SU-DHL-6 (cell line): ENCODE measurements at regions not wholly inside any gene's neighbourhood (a gene's known extent, or its start where the extent isn't known, plus 50 kb on each side); places are given as distances from the start of the nearest gene placed in this dataset.

Source experiments
- H2AFZ ChIP-seq: fragments of 200-600 bp; sonication (generic); 2 replicates; pipeline ENCODE4 v1.6.1; 2014; ENCODE audit warnings: low read depth, mild to moderate bottlenecking, moderate library complexity, mixed read lengths, antibody characterized with exemption, low read length; ENCODE audit not compliant: severe bottlenecking
- H3F3A ChIP-seq: fragments of 200-600 bp; shearing (Covaris generic); 2 replicates; pipeline ENCODE4 v1.6.0; 2016; ENCODE audit warnings: antibody characterized with exemption, mild to moderate bottlenecking; ENCODE audit not compliant: insufficient read depth
- H3K27ac ChIP-seq: fragments of 200-600 bp; sonication (generic); 2 replicates; pipeline ENCODE4 v1.5.1; 2016; ENCODE audit warnings: low read depth, mild to moderate bottlenecking, low read length, moderate library complexity, mixed read lengths
- H3K27me3 ChIP-seq: fragments of 200-600 bp; sonication (generic), shearing (Covaris generic); 2 replicates; pipeline ENCODE4 v1.6.0; 2014; ENCODE audit warnings: mild to moderate bottlenecking, low read length
- H3K36me3 ChIP-seq: fragments of 200-600 bp; sonication (generic); 2 replicates; pipeline ENCODE4 v1.6.1; 2014; ENCODE audit warnings: mild to moderate bottlenecking, low read length, mixed read lengths
- H3K4me2 ChIP-seq: fragments of 300-600, 200-600 bp; shearing (Covaris generic), sonication (generic); 2 replicates; pipeline ENCODE4 v1.6.0; 2014; ENCODE audit warnings: low read length, low read depth, mild to moderate bottlenecking; ENCODE audit not compliant: poor library complexity, severe bottlenecking
- H3K4me3 ChIP-seq: fragments of 200-600 bp; sonication (generic); 2 replicates; pipeline ENCODE4 v1.5.1; 2014; ENCODE audit warnings: antibody characterized with exemption, low read length, mild to moderate bottlenecking, mixed read lengths; ENCODE audit not compliant: insufficient read depth, poor library complexity, severe bottlenecking
- H3K79me2 ChIP-seq: fragments of 200-600 bp; sonication (generic); 2 replicates; pipeline ENCODE4 v1.6.1; 2014; ENCODE audit warnings: mild to moderate bottlenecking, low read length, moderate library complexity; ENCODE audit not compliant: insufficient read depth
- H3K9ac ChIP-seq: fragments of 200-600 bp; sonication (generic); 2 replicates; pipeline ENCODE4 v1.7.0; 2014; ENCODE audit warnings: mild to moderate bottlenecking, low read length
- H3K9me2 ChIP-seq: fragments of 200-600 bp; sonication (generic); replicated peaks from 2 replicates; pipeline ENCODE4 v1.6.1; 2014; ENCODE audit warnings: low read length; ENCODE audit not compliant: insufficient read depth
- H3K9me3 ChIP-seq: fragments of 200-600 bp; sonication (generic); 2 replicates; pipeline ENCODE4 v1.6.1; 2014; ENCODE audit warnings: low read length, mixed read lengths; ENCODE audit not compliant: insufficient read depth
- H4K20me1 ChIP-seq: fragments of 200-600 bp; sonication (generic); 2 replicates; pipeline ENCODE4 v1.6.1; 2014; ENCODE audit warnings: low read depth, mild to moderate bottlenecking, antibody characterized with exemption, low read length, moderate library complexity, mixed read lengths
- EZH2phosphoT487 ChIP-seq: fragments of 200-600 bp; sonication (generic), shearing (Covaris generic); conservative IDR thresholded peaks from 2 replicates; pipeline ENCODE4 v1.6.1; 2018; ENCODE audit warnings: mild to moderate bottlenecking, antibody characterized with exemption, low read length, moderate library complexity, mixed read lengths
- TF ChIP-seq, protein P1 (sequence below): fragments of 200-600 bp; sonication (generic); IDR thresholded peaks from one replicate; pipeline ENCODE4 v1.5.1; 2017; ENCODE audit warnings: antibody characterized with exemption, mild to moderate bottlenecking, low read length, moderate library complexity; ENCODE audit not compliant: insufficient read depth, poor library complexity, severe bottlenecking

- Histone ChIP-seq H3K4me3 (no peak overlapping the region), H3K79me2 (no peaks in the 10 kb centered on the region), H3K27me3 (no peaks in the 10 kb centered on the region), H3K9me3 (no peaks in the 10 kb centered on the region), H4K20me1 (no peaks in the 10 kb centered on the region), H3K36me3 (no peaks in the 10 kb centered on the region), H3K9me2 (no peaks in the 10 kb centered on the region), H3K9ac (no peak overlapping the region), H3K4me2 (no peak overlapping the region), H3K27ac (no peak overlapping the region), H2AFZ (no peak overlapping the region), H3F3A (no peaks in the 10 kb centered on the region)
- no peak for TF ChIP-seq EZH2phosphoT487
- TF ChIP-seq, protein P1, sequence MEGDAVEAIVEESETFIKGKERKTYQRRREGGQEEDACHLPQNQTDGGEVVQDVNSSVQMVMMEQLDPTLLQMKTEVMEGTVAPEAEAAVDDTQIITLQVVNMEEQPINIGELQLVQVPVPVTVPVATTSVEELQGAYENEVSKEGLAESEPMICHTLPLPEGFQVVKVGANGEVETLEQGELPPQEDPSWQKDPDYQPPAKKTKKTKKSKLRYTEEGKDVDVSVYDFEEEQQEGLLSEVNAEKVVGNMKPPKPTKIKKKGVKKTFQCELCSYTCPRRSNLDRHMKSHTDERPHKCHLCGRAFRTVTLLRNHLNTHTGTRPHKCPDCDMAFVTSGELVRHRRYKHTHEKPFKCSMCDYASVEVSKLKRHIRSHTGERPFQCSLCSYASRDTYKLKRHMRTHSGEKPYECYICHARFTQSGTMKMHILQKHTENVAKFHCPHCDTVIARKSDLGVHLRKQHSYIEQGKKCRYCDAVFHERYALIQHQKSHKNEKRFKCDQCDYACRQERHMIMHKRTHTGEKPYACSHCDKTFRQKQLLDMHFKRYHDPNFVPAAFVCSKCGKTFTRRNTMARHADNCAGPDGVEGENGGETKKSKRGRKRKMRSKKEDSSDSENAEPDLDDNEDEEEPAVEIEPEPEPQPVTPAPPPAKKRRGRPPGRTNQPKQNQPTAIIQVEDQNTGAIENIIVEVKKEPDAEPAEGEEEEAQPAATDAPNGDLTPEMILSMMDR, result no peak
Measured at GRCh38 chr4:152258804-152259708, 276.8 kb downstream of the FBXW7 start.

DNA sequence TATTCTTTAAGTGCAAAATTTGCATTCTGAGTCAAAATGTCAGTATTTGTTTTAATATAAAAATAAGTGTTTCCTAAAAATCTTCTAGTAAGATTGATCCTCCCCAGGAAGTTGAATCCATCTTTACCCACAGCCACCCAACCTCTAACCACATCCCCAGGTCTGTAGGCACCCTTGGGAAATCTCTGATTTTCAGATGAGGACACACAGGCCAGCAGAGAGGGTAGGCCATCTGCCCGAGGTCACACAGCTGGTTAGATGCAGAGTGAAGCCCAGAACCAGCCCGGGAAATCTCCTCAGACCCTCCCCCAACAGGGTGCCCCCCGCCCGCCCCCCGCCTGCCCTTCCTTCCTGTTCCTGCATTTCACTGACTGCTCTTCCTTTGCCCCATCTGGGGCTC, 277.5 kb downstream of the FBXW7 start:
- Histone ChIP-seq H3K9me2 (no peaks in the 10 kb centered on the region), H2AFZ (no peak overlapping the region), H3K27ac (no peak overlapping the region), H3K4me2 (no peak overlapping the region), H3K4me3 (no peak overlapping the region), H3F3A (no peaks in the 10 kb centered on the region), H3K9ac (no peak overlapping the region), H3K79me2 (no peaks in the 10 kb centered on the region), H4K20me1 (no peaks in the 10 kb centered on the region), H3K9me3 (no peaks in the 10 kb centered on the region), H3K27me3 (no peaks in the 10 kb centered on the region), H3K36me3 (no peaks in the 10 kb centered on the region)
- TF ChIP-seq EZH2phosphoT487, result no peak
- TF ChIP-seq, protein P1, result no peak

GRCh38 chr4:152257601-152258066, 278.3 kb downstream of the FBXW7 start:
- no peak for TF ChIP-seq EZH2phosphoT487
- TF ChIP-seq, protein P1, result no peak
- Histone ChIP-seq H3F3A (no peaks in the 10 kb centered on the region), H3K27ac (no peak overlapping the region), H3K27me3 (no peaks in the 10 kb centered on the region), H3K4me3 (no peak overlapping the region), H3K36me3 (no peaks in the 10 kb centered on the region), H4K20me1 (no peaks in the 10 kb centered on the region), H3K79me2 (no peaks in the 10 kb centered on the region), H2AFZ (no peak overlapping the region), H3K9ac (no peak overlapping the region), H3K9me2 (no peaks in the 10 kb centered on the region), H3K9me3 (no peaks in the 10 kb centered on the region), H3K4me2 (no peak overlapping the region)
